ENCODE measurements at regions not wholly inside any gene's neighbourhood (a gene's known extent, or its start where the extent isn't known, plus 50 kb on each side); places are given as distances from the start of the nearest gene placed in this dataset.
A peak's percentile ranks its signal among the peaks of the same experiment; 100 is the strongest.
"Not testable (repeated sequence)": the region's sequence is repeated elsewhere in the genome, so short reads cannot be mapped to it uniquely, and the experiment has no call there.

DNA sequence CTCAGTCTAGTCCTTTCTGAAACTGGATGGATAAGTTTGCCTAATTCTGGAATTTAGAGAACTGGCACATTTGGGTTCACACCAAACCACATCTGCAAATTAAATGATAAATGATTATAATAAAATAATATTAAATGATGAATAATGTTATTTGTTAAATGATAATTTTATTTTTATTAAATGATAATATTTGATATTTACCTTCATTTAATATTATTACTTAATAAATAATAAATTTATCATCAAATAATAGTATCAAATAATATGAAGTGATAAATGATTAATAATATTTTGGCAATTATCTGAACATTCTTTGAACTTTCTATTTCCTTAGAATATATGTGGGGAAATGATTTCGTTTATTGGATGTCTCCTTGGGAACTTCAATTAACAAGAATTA is 1604.2 kb downstream of the STIM2 start:
- no peak for DNase-seq (ENCODE audit: low read depth)
- no peak overlapping the region for H3K4me3 ChIP-seq (ENCODE audit: control insufficient read depth, low read depth, low read length)
- TF ChIP-seq CTCF (conservative IDR thresholded peaks at IDR 0.05; ENCODE audit: control insufficient read depth, insufficient read depth, low read depth, low read length), result no peak

DNA sequence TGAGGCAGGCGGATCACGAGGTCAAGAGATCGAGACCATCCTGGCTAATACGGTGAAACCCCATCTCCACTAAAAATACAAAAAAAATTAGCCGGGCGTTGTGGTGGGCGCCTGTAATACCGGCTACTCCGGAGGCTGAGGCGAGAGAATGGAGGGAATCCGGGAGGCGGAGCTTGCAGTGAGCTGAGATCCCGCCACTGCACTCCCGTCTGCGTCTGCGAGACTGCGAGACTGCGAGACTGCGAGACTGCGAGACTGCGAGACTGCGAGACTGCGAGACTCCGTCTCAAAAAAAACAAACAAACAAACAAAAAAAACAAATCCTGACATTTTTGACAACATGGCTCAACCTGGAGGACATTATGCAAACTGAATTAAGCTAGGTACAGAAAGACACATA is 1606.2 kb downstream of the STIM2 start:
- not testable (repeated sequence) for DNase-seq (ENCODE audit: low read depth); H3K4me3 ChIP-seq (ENCODE audit: control insufficient read depth, low read depth, low read length)

DNA sequence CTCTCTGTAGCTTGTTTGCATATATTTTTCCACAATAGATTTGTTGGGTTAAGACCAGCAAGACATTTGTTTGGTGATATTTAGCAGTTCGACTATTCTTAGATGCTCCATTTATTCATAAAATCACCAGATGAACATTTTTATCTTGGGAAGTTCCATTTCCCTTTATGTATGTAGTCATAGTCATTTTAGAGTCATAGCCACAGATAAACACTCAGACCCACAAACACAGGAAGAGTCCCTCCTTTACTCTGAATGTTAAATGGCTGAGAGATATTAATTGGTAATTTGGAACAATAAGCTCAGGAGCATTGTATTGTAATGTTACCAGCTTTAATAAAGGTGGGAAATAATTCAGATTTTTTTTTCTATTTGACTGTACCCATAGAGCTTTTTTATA is 1608.7 kb downstream of the STIM2 start:
- TF ChIP-seq CTCF (conservative IDR thresholded peaks at IDR 0.05; ENCODE audit: control insufficient read depth, insufficient read depth, low read depth, low read length), result no peak
- peak; percentile 22 for DNase-seq (ENCODE audit: low read depth)
- H3K4me3 ChIP-seq (ENCODE audit: control insufficient read depth, low read depth, low read length), result no peak overlapping the region

DNA sequence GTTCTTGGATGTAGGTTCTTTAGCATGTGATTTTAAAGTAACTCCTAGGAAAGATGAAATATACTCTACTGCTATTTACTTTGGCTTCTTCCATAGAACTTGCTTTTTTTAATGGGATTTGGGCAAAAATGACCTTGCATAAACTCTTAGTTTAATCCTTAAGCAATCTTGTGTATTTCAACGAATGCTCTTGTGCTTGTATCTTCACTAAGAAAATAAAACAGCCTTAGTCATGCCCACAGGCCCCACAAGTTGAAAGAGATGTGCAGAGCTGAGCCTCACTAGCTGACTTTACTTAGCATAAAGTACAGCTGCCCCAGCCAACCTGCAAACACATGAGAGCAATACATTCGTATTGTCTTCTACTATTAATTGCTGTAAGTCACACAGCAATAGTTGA is 1609.2 kb downstream of the STIM2 start:
- TF ChIP-seq CTCF (conservative IDR thresholded peaks at IDR 0.05; ENCODE audit: control insufficient read depth, insufficient read depth, low read depth, low read length), result no peak
- no peak overlapping the region for H3K4me3 ChIP-seq (ENCODE audit: control insufficient read depth, low read depth, low read length)
- DNase-seq (ENCODE audit: low read depth), result peak; percentile 52

DNA sequence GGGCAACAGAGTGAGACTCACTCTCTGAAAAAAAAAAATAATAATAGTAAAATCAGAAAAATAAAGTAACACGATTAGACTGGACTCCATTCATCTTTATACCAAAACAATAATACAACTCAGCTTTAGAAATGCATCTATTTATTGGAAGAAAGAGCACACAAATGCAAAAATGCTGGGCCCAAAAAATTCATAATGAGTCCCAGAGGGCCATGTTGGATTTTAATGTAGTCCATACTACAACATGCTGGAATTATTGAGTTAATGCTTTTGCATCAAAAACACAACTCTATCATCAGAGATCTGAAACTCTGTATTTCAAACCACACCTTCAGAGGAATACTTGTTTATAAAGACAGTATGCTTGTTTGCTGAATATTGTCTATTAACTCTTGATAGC is 1614.7 kb downstream of the STIM2 start:
- no peak overlapping the region for H3K4me3 ChIP-seq (ENCODE audit: control insufficient read depth, low read depth, low read length)

DNA sequence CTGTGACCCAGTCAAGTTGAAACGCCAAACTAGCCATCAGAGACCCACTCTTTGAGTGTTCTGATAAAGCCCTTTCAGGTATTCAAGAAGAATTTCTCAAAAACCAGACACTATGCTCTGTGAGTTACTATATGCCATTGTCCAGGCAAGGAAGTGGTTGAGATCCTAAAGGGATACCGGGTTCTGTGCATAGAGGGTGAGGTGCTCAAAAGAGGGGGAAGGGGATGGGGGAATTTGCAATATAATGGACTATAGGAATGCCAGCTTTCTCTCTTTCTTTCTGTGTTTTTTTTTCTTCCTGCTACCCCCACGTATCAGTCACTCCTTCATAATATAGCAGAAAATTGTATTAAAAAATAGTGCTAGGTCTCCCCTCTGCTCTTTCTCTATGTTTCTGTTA is 1619.0 kb downstream of the STIM2 start:
- no peak overlapping the region for H3K4me3 ChIP-seq (ENCODE audit: control insufficient read depth, low read depth, low read length)
- TF ChIP-seq CTCF (conservative IDR thresholded peaks at IDR 0.05; ENCODE audit: control insufficient read depth, insufficient read depth, low read depth, low read length), result no peak
- DNase-seq (ENCODE audit: low read depth), result no peak

More for the DNA sequence above, 1614.7 kb downstream of the STIM2 start:
- DNase-seq (ENCODE audit: low read depth), result no peak
- no peak for TF ChIP-seq CTCF (conservative IDR thresholded peaks at IDR 0.05; ENCODE audit: control insufficient read depth, insufficient read depth, low read depth, low read length)

GRCh38 chr4:28481565-28481964 is 1620.9 kb downstream of the STIM2 start:
- no peak overlapping the region for H3K4me3 ChIP-seq (ENCODE audit: control insufficient read depth, low read depth, low read length)
- no peak for DNase-seq (ENCODE audit: low read depth)
- TF ChIP-seq CTCF (conservative IDR thresholded peaks at IDR 0.05; ENCODE audit: control insufficient read depth, insufficient read depth, low read depth, low read length), result no peak

Measured in fibroblast of mammary gland (primary cell).